Endodermal cell (in vitro differentiated cells): ENCODE measurements at regions not wholly inside any gene's neighbourhood (a gene's known extent, or its start where the extent isn't known, plus 50 kb on each side); places are given as distances from the start of the nearest gene placed in this dataset.

Source experiments
- DNase-seq: peaks from one replicate; pipeline ENCODE4 v3.0.0-alpha.2; 2017
- H3K27ac ChIP-seq: 2 replicates; pipeline ENCODE4 v1.5.1; 2013; ENCODE audit warnings: mild to moderate bottlenecking, low read depth, low read length, moderate library complexity
- H3K27me3 ChIP-seq: 2 replicates; pipeline ENCODE4 v1.6.1; 2013; ENCODE audit warnings: mild to moderate bottlenecking, low read length, moderate library complexity; ENCODE audit not compliant: insufficient read depth, control insufficient read depth, poor library complexity, severe bottlenecking
- H3K36me3 ChIP-seq: 2 replicates; pipeline ENCODE4 v1.7.0; 2013; ENCODE audit warnings: mild to moderate bottlenecking, low read length, moderate library complexity; ENCODE audit not compliant: control insufficient read depth, insufficient read depth
- H3K4me1 ChIP-seq: one replicate; pipeline ENCODE4 v1.7.0; 2013; ENCODE audit warnings: low read length; ENCODE audit not compliant: control insufficient read depth, insufficient read depth
- H3K4me3 ChIP-seq: 2 replicates; pipeline ENCODE4 v1.5.1; 2013; ENCODE audit warnings: mild to moderate bottlenecking, low read length, moderate library complexity
- H3K9ac ChIP-seq: 2 replicates; pipeline ENCODE4 v1.6.1; 2013; ENCODE audit warnings: mild to moderate bottlenecking, low read length, moderate library complexity; ENCODE audit not compliant: poor library complexity, severe bottlenecking; ENCODE audit errors: extremely low read depth
- H3K9me3 ChIP-seq: 2 replicates; pipeline ENCODE4 v1.6.1; 2013; ENCODE audit warnings: mild to moderate bottlenecking, low read length, moderate library complexity; ENCODE audit not compliant: control insufficient read depth
- H3K27ac Mint-ChIP-seq: 2 replicates; pipeline ENCODE4 v1.8.0; 2020; ENCODE audit warnings: mixed read lengths
- H3K27me3 Mint-ChIP-seq: 2 replicates; pipeline ENCODE4 v1.8.0; 2021; ENCODE audit warnings: mild to moderate bottlenecking, mixed read lengths; ENCODE audit not compliant: insufficient read depth
- H3K36me3 Mint-ChIP-seq: 2 replicates; pipeline ENCODE4 v1.8.0; 2020; ENCODE audit warnings: low read depth, mixed read lengths
- H3K4me1 Mint-ChIP-seq: 2 replicates; pipeline ENCODE4 v1.8.0; 2020; ENCODE audit warnings: mixed read lengths
- H3K4me3 Mint-ChIP-seq: 2 replicates; pipeline ENCODE4 v1.8.0; 2020; ENCODE audit warnings: mild to moderate bottlenecking, moderate library complexity, mixed read lengths
- H3K9me3 Mint-ChIP-seq: 2 replicates; pipeline ENCODE4 v1.8.0; 2020; ENCODE audit warnings: mild to moderate bottlenecking, mixed read lengths
- CTCF ChIP-seq: fragments of 200-600 bp; sonication (generic); conservative IDR thresholded peaks from 2 replicates; pipeline ENCODE4 v1.5.0; 2021; ENCODE audit warnings: antibody characterized with exemption, mild to moderate bottlenecking
- WGBS, 2 experiments: methylation state at CpG; one replicate each; pipeline versions ENCODE4 v1.1.5 to v1.1.7; 2013; ENCODE audit warnings: missing lambda C conversion rate in 2 of 2, mixed read lengths in 1 of 2; ENCODE audit not compliant: insufficient coverage in 1 of 2, insufficient read length in 1 of 2; 5-methylcytosine and 5-hydroxymethylcytosine counted together

- Histone ChIP-seq H3K27ac (no peak overlapping the region), H3K27me3 (peaks cover 56% of the 10 kb centered on the region), H3K36me3 (no peaks in the 10 kb centered on the region), H3K9ac (no peak overlapping the region), H3K4me1 (no peaks in the 10 kb centered on the region), H3K4me3 (no peak overlapping the region), H3K9me3 (no peaks in the 10 kb centered on the region)
- Mint-ChIP-seq H3K27ac (no peak overlapping the region), H3K9me3 (peaks cover 5% of the 10 kb centered on the region), H3K27me3 (peaks cover 9% of the 10 kb centered on the region), H3K4me1 (peaks cover 25% of the 10 kb centered on the region), H3K4me3 (no peak overlapping the region), H3K36me3 (no peaks in the 10 kb centered on the region)
- TF ChIP-seq CTCF, result no peak
- no peak for DNase-seq
Observed at GRCh38 chr2:146125551-146125950, 1605.6 kb upstream of the ZEB2 start.

- Histone ChIP-seq H3K36me3 (no peaks in the 10 kb centered on the region), H3K4me1 (no peaks in the 10 kb centered on the region), H3K27me3 (peaks cover 62% of the 10 kb centered on the region), H3K27ac (no peak overlapping the region), H3K9me3 (no peaks in the 10 kb centered on the region), H3K9ac (no peak overlapping the region), H3K4me3 (no peak overlapping the region)
- Mint-ChIP-seq H3K27me3 (peaks cover 15% of the 10 kb centered on the region), H3K4me3 (no peak overlapping the region), H3K36me3 (no peaks in the 10 kb centered on the region), H3K4me1 (peaks cover 25% of the 10 kb centered on the region), H3K9me3 (peaks cover 5% of the 10 kb centered on the region), H3K27ac (no peak overlapping the region)
- no peak for TF ChIP-seq CTCF
- no peak for DNase-seq
- 67% methylated on average over 1 to 2 of the region's 2 CpGs for WGBS, 2 experiments
Observed at GRCh38 chr2:146124741-146125140, 1604.8 kb upstream of the ZEB2 start.

- H3K36me3 ChIP-seq, result no peaks in the 10 kb centered on the region
- 84% methylated on average over 1 of the region's 1 CpG; no CpG with 5 or more reads in 1 of the 2 experiments for WGBS, 2 experiments
- H3K4me1 ChIP-seq, result no peaks in the 10 kb centered on the region
- H3K9me3 Mint-ChIP-seq, result peaks cover 4% of the 10 kb centered on the region
- H3K27me3 Mint-ChIP-seq, result peaks cover 20% of the 10 kb centered on the region
- H3K9me3 ChIP-seq, result no peaks in the 10 kb centered on the region
- no peak for DNase-seq
- no peak overlapping the region for H3K27ac Mint-ChIP-seq
- H3K4me3 Mint-ChIP-seq, result no peak overlapping the region
- H3K27ac ChIP-seq, result no peak overlapping the region
- H3K4me3 ChIP-seq, result no peak overlapping the region
- H3K9ac ChIP-seq, result no peak overlapping the region
- H3K36me3 Mint-ChIP-seq, result no peaks in the 10 kb centered on the region
- H3K4me1 Mint-ChIP-seq, result peaks cover 25% of the 10 kb centered on the region
- H3K27me3 ChIP-seq, result peaks cover 72% of the 10 kb centered on the region
- TF ChIP-seq CTCF, result no peak
Observed at GRCh38 chr2:146123714-146124113, 1603.8 kb upstream of the ZEB2 start.
